ENCODE measurements at regions not wholly inside any gene's neighbourhood (a gene's known extent, or its start where the extent isn't known, plus 50 kb on each side); places are given as distances from the start of the nearest gene placed in this dataset.

GRCh38 chr11:57103899-57104605 lies 77.7 kb upstream of the LRRC55 start:
- no peak for DNase-seq

GRCh38 chr11:57109331-57109730 lies 72.4 kb upstream of the LRRC55 start:
- no peak for DNase-seq

DNA sequence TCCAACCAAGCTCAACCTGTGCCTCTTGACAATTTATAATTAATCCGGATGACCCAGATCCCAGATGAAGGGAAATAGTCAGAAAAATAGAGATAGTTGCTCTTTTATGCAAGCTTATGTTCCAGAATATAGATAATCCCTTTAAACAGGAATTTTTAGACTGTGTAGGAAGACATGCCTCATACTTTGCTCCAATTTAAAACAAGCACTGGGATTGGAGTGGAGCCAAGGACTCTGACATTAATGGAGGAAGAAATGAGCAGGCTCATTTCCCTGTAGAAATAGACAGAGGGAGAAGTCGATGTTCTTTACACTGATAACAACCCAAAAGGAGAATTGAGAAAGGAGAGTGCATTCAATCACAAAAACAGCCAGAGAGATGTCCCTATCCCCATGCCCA lies 70.1 kb upstream of the LRRC55 start:
- DNase-seq: no peak

DNA sequence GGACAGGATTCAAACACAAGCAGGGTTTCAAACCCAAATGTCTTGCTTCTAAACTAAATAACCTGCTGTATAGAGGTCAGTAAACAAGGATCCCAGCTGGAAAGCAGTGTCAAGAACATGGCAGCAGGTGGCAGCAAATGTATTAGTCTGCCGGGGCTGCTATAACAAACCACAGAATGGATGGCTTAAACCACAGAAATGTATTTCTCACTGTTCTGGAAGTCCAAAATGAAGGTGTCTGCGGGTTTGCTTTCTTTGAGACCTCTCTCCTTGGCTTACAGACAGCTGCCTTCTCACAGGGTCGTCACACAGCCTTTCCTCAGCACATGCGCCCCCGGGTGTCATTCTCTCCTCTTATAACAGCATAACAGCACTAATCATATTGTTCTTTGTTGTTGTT lies 65.1 kb upstream of the LRRC55 start:
- DNase-seq: no peak

DNA sequence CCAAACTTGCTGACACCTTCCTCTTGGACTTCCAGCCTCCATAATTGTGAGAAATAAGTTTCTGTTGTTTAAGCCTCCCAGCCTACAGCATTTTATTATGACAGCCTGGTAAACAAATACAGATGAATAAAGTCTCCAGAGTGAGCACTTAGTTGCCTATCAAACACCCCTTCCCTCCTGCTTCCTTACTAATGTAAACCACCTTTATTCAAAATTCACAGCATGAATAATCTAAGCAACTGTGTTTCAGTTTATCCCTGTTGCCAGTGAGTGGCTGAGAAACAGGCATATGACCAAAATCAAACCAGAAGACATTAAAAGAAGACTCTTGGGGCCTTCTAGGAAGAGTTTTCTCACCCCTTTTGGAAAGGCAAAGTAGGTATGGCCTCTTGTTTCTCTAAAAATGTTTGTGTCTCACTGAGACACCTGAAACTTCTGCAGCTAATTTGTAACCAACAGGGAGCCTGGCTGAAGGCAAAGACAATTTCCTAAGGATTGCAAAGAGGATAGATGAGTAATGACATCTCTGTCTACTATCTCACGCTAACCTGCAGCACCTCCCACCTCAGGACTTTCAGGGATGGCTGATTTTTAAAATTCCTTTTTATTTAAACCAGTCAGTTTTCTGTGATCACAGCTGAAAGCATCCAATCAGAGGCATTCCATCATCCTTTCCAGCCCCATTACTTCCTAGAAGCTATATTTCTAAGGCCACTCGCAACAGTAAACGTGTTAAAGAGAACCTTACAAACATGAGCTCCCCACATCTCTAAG lies 61.4 kb upstream of the LRRC55 start:
- no peak for DNase-seq

DNA sequence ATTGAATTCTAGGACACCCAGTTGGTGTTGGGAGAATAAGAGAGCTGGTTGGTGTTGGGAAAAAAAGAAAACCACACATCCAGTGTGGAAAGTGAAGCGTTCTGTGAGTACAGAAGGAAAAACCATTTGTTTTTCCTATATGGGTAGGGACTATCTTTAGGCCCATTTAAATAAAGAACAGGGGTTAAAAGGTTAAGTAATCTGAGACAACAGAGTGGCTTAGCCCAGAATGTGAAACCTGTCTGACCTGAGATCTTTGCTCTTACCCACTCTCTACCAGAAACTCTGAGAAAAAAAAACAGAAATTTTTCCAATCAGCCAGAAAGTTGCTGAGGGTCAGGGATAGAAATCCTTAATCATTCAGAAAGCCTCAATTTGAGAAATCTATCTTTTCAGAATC lies 59.8 kb upstream of the LRRC55 start:
- DNase-seq: no peak

GRCh38 chr11:57123590-57123989 lies 58.2 kb upstream of the LRRC55 start:
- DNase-seq: no peak

GRCh38 chr11:57124505-57124904 lies 57.2 kb upstream of the LRRC55 start:
- no peak for DNase-seq

DNA sequence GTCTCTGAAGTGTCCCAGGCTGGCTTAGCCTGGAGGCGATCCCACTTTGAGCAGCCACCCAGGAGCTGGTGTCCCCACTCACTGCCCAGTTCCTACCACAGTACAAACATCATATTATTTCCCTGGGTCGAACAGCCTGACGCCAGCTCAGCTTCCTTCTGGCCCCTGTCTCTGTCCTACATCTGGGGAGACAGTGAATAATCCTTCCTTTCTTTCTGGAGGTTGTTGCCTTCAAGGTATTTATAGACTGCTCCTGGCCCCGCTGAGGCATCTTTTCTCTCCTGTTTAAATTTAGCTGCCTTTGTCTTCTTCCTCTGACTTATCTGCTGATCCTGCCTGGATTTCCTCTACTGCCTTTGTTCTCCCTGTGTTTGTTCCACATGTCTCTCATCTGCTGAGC lies 56.8 kb upstream of the LRRC55 start:
- no peak for DNase-seq

DNA sequence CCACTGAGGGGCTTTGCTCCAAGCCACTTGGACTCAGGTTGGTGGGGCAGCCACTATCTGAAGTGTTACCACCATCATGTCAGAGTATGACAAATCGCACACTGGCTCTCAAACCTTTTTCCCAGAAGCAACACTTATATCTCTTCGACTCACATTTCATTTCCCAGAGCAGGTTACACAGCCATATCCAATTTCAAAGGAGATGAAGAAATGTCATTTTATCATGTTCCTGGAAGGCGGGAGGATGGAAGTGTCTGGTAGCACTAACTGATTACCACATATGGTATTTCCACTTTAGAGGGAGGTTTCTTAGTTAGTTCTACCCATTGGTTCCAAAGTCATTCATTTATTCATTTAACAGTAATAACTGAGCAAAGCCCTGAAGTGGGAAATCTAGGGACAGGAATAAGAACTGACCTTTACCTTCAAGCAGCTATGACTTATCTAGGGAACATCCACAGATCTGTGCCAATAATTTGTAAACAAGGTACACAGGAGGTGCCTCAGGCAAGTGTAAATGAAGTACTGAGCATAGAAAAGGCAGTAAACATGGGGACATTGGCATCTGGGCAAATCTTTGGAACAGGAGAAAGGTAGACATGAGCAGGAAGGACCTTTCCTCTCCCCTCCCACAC lies 54.9 kb upstream of the LRRC55 start:
- no peak for DNase-seq

DNA sequence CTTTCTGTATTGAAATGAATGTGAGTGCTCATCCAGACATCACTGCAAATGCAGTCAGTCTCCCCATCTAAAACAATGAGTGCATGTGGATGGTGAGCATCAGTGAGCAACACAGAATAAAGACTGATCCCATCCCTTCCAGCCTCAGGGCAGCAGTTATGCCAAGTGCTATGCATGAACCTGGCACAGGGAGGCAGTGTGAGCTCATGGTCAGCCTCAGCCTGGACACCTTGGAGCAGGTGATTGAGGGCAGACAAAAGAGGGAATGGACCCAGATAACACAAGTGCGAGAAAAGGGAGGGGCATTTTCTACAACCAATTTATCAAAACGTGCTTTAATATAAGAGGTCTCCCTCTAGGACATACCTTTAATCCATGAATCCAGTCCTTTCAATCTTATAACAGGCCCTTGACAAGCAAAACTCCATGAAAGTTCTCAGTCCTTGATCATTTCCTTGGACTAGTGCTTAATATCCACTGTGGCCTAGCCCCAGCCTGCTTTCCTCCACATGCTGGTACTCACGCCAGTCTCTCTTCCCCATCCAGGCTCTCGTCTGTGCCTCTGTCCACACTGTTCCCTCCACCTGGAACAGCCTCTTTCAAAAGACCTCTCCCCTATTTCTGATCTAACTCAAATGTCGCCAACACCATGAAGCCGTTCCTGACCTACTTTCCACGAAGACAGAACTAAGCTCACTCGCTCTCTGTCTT lies 50.5 kb upstream of the LRRC55 start:
- peak; percentile 21 for DNase-seq
